Endothelial cell of umbilical vein (primary cell): ENCODE measurements at regions not wholly inside any gene's neighbourhood (a gene's known extent, or its start where the extent isn't known, plus 50 kb on each side); places are given as distances from the start of the nearest gene placed in this dataset.

Source experiments
- BruUV-seq: library from RNA; stranded (reverse); fragments of 400-500 nt; replicated peaks from 2 replicates; lab custom pipeline; 2021; lab: Mats Ljungman, UMichigan
- CTCF ChIA-PET: fragments of 300-600, 350-600 bp; sonication (Branson Sonifier 250); formaldehyde crosslinking; loops from one replicate; lab custom pipeline; 2021; ENCODE audit warnings: antibody characterized with exemption, inconsistent platforms; lab: Charles Lee
- POLR2A ChIA-PET: fragments of 300-600, 350-600 bp; sonication (Branson Sonifier 250); formaldehyde crosslinking; loops from one replicate; lab custom pipeline; 2021; ENCODE audit warnings: antibody characterized with exemption, inconsistent platforms; lab: Charles Lee
- DNase-seq: peaks from one replicate; pipeline ENCODE4 v3.0.0-alpha.2; 2011; ENCODE audit warnings: low read depth, low spot score
- FAIRE-seq: peaks from 2 replicates; lab custom pipeline; 2011; peaks lifted over from hg19 to GRCh38; lab: Jason Lieb, UNC
- H2AFZ ChIP-seq: 2 replicates; pipeline ENCODE4 v1.6.0; 2012; ENCODE audit warnings: low read depth, low read length, control low read depth, inconsistent platforms
- H3K27ac ChIP-seq: 2 replicates; pipeline ENCODE4 v1.5.1; 2011; ENCODE audit warnings: low read depth, mild to moderate bottlenecking, control low read depth, low read length, moderate library complexity; ENCODE audit not compliant: insufficient read depth
- H3K27me3 ChIP-seq, 2 experiments: 2 replicates each; pipeline versions ENCODE4 v1.6.0 to v1.6.1; 2011; ENCODE audit warnings: low read length in 2 of 2, mixed read lengths in 1 of 2; ENCODE audit not compliant: control insufficient read depth in 2 of 2, insufficient read depth in 2 of 2
- H3K36me3 ChIP-seq, 2 experiments: 2 replicates in 1 of 2; 3 replicates in 1 of 2; pipeline ENCODE4 v1.5.1; 2011; ENCODE audit warnings: low read length in 2 of 2, mild to moderate bottlenecking in 1 of 2, moderate library complexity in 1 of 2; ENCODE audit not compliant: control insufficient read depth in 2 of 2, insufficient read depth in 2 of 2; ENCODE audit errors: extremely low read depth in 1 of 2
- H3K4me1 ChIP-seq: 3 replicates; pipeline ENCODE4 v1.5.1; 2011; ENCODE audit warnings: mild to moderate bottlenecking, low read length; ENCODE audit not compliant: control insufficient read depth, insufficient read depth; ENCODE audit errors: extremely low read depth
- H3K4me2 ChIP-seq: 2 replicates; pipeline ENCODE4 v1.6.1; 2011; ENCODE audit warnings: low read length, control low read depth, mixed read lengths; ENCODE audit not compliant: insufficient read depth
- H3K4me3 ChIP-seq, 3 experiments: fragments of 200-600 bp in 1 of 3; sonication (generic), shearing (Covaris generic) in 1 of 3; replicated peaks in 1 of 3; 2 replicates each; pipeline ENCODE4 v1.5.1; 2011 to 2016; ENCODE audit warnings: control low read depth in 3 of 3, low read length in 3 of 3, mild to moderate bottlenecking in 2 of 3, inconsistent platforms in 1 of 3, low read depth in 1 of 3, moderate library complexity in 1 of 3; ENCODE audit not compliant: insufficient read depth in 1 of 3
- H3K79me2 ChIP-seq: 2 replicates; pipeline ENCODE4 v1.6.0; 2012; ENCODE audit warnings: low read length, inconsistent platforms; ENCODE audit not compliant: control insufficient read depth, insufficient read depth
- H3K9ac ChIP-seq: replicated peaks from 2 replicates; pipeline ENCODE3; 2011; ENCODE audit warnings: low read length, control low read depth; ENCODE audit not compliant: insufficient read depth; ENCODE audit errors: extremely low read depth
- H3K9me1 ChIP-seq: replicated peaks from 3 replicates; pipeline ENCODE4 v1.6.0; 2011; ENCODE audit warnings: mild to moderate bottlenecking, low read length; ENCODE audit not compliant: control insufficient read depth, insufficient read depth; ENCODE audit errors: extremely low read depth
- H3K9me3 ChIP-seq: replicated peaks from 2 replicates; pipeline ENCODE4 v1.5.1; 2012; ENCODE audit warnings: low read length, inconsistent platforms; ENCODE audit not compliant: control insufficient read depth, insufficient read depth
- H4K20me1 ChIP-seq: replicated peaks from 2 replicates; pipeline ENCODE3; 2011; ENCODE audit warnings: mild to moderate bottlenecking, low read length; ENCODE audit not compliant: control insufficient read depth, insufficient read depth; ENCODE audit errors: extremely low read depth
- EZH2 ChIP-seq: IDR thresholded peaks from 2 replicates; pipeline ENCODE4 v1.6.1; 2012; ENCODE audit warnings: borderline replicate concordance, low read depth, mild to moderate bottlenecking, moderate library complexity, low read length, inconsistent platforms; ENCODE audit not compliant: severe bottlenecking
- FOS ChIP-seq: IDR thresholded peaks from 2 replicates; pipeline ENCODE4 v1.6.1; 2011; ENCODE audit warnings: mild to moderate bottlenecking, low read length, moderate library complexity, borderline replicate concordance; ENCODE audit not compliant: insufficient read depth
- GATA2 ChIP-seq: IDR thresholded peaks from 2 replicates; pipeline ENCODE4 v1.7.0; 2011; ENCODE audit warnings: low read depth, mild to moderate bottlenecking, moderate library complexity, mixed read lengths, low read length; ENCODE audit not compliant: insufficient read length, insufficient read depth
- JUN ChIP-seq: IDR thresholded peaks from 2 replicates; pipeline ENCODE4 v1.6.1; 2011; ENCODE audit warnings: borderline replicate concordance, low read depth; ENCODE audit not compliant: insufficient read length, insufficient read depth
- MAX ChIP-seq: IDR thresholded peaks from 2 replicates; pipeline ENCODE4 v1.6.1; 2011; ENCODE audit not compliant: insufficient read depth, insufficient read length
- MYC ChIP-seq: IDR thresholded peaks from one replicate; pipeline ENCODE4 v1.6.1; 2011; ENCODE audit warnings: mild to moderate bottlenecking, low read depth, low read length
- POLR2A ChIP-seq: IDR thresholded peaks from 2 replicates; pipeline ENCODE4 v1.6.1; 2012; ENCODE audit warnings: low read depth, mild to moderate bottlenecking, control low read depth, low read length
- POLR2AphosphoS5 ChIP-seq: IDR thresholded peaks from 2 replicates; pipeline ENCODE4 v1.6.1; 2012; ENCODE audit warnings: low read depth, mild to moderate bottlenecking, control low read depth, low read length, moderate library complexity; ENCODE audit not compliant: insufficient read depth
- dilution Hi-C: fragments of 300-500 bp; cut with MboI; formaldehyde crosslinking; loops from one replicate; pipeline ENCODE4 v1.15.0; 2019; ENCODE audit warnings: low sequenced_read_pairs; ENCODE audit not compliant: extremely low pct_ligation_motif_present
- intact Hi-C: fragments of 100-400 bp; cut with micrococcal nuclease; formaldehyde crosslinking; loops from one replicate; pipeline ENCODE4 v1.10.0; 2022
- TF ChIP-seq, protein P1 (sequence below), 2 donors: IDR thresholded peaks; 1 replicate in 1 of 2; 2 replicates in 1 of 2; pipeline ENCODE4 v1.5.1; 2011; ENCODE audit warnings: low read length in 2 of 2, mild to moderate bottlenecking in 2 of 2, moderate library complexity in 2 of 2, control low read depth in 1 of 2, inconsistent platforms in 1 of 2, low read depth in 1 of 2; ENCODE audit not compliant: insufficient read depth in 1 of 2; ENCODE audit errors: extremely low read depth in 1 of 2

- dilution Hi-C loops (no loop called here), intact Hi-C loops (no loop called here)
- TF ChIP-seq JUN (no peak), FOS (no peak), POLR2A (no peak), GATA2 (no peak), MYC (no peak), MAX (no peak), POLR2AphosphoS5 (no peak), EZH2 (no peak)
- TF ChIP-seq, protein P1, sequence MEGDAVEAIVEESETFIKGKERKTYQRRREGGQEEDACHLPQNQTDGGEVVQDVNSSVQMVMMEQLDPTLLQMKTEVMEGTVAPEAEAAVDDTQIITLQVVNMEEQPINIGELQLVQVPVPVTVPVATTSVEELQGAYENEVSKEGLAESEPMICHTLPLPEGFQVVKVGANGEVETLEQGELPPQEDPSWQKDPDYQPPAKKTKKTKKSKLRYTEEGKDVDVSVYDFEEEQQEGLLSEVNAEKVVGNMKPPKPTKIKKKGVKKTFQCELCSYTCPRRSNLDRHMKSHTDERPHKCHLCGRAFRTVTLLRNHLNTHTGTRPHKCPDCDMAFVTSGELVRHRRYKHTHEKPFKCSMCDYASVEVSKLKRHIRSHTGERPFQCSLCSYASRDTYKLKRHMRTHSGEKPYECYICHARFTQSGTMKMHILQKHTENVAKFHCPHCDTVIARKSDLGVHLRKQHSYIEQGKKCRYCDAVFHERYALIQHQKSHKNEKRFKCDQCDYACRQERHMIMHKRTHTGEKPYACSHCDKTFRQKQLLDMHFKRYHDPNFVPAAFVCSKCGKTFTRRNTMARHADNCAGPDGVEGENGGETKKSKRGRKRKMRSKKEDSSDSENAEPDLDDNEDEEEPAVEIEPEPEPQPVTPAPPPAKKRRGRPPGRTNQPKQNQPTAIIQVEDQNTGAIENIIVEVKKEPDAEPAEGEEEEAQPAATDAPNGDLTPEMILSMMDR (IDR thresholded peaks at IDR 0.05; ENCODE audit: extremely low read depth in 1 of 2, insufficient read depth in 1 of 2, low read depth in 1 of 2, low read length in 2 of 2), result no peak
- no TSS peak for BruUV-seq
- Histone ChIP-seq H3K27me3 (no peaks in the 10 kb centered on the region), H2AFZ (no peak overlapping the region), H3K4me3 (no peak overlapping the region), H3K27ac (no peak overlapping the region), H4K20me1 (no peaks in the 10 kb centered on the region), H3K36me3 (no peaks in the 10 kb centered on the region), H3K9me3 (no peaks in the 10 kb centered on the region), H3K9me1 (no peaks in the 10 kb centered on the region), H3K79me2 (no peaks in the 10 kb centered on the region), H3K4me2 (no peak overlapping the region), H3K9ac (no peak overlapping the region), H3K4me1 (no peaks in the 10 kb centered on the region)
- ChIA-PET CTCF (no interaction called here), POLR2A (no interaction called here)
- FAIRE-seq (no peak), DNase-seq (no peak)
These were observed 139.9 kb upstream of the PIEZO2 start for GRCh38 chr18:11289248-11289647.
